HEK293 (cell line): ENCODE measurements at regions not wholly inside any gene's neighbourhood (a gene's known extent, or its start where the extent isn't known, plus 50 kb on each side); places are given as distances from the start of the nearest gene placed in this dataset.

Experiments
- CTCF ChIA-PET: fragments of 350-600 bp; formaldehyde crosslinking; extraction: SDS; loops from one replicate; lab custom pipeline; 2021; ENCODE audit warnings: antibody characterized with exemption; lab: Yijun Ruan, JAX
- POLR2A ChIA-PET: fragments of 300-600 bp; formaldehyde crosslinking; extraction: SDS; loops from one replicate; lab custom pipeline; 2020; ENCODE audit warnings: antibody characterized with exemption, inconsistent platforms; lab: Yijun Ruan, JAX
- H3K27ac ChIP-seq: fragments of 200-500 bp; sonication (Bioruptor generic); 2 replicates; pipeline ENCODE4 v1.5.1; 2014; ENCODE audit warnings: low read depth, low read length, control low read depth, inconsistent platforms; ENCODE audit errors: extremely low read depth
- H3K36me3 ChIP-seq, 2 experiments: fragments of 200-500 bp in 1 of 2; sonication (Bioruptor generic) in 1 of 2; 1 replicate in 1 of 2; 2 replicates in 1 of 2; pipeline ENCODE4 v1.5.1; 2014 to 2017; ENCODE audit warnings: inconsistent platforms in 2 of 2, low read length in 2 of 2; ENCODE audit not compliant: control insufficient read depth in 2 of 2, insufficient read depth in 1 of 2
- H3K4me1 ChIP-seq: fragments of 200-500 bp; sonication (Bioruptor generic); 2 replicates; pipeline ENCODE4 v1.5.1; 2014; ENCODE audit warnings: mild to moderate bottlenecking, low read length, inconsistent platforms; ENCODE audit not compliant: control insufficient read depth, insufficient read depth
- H3K4me3 ChIP-seq: 2 replicates; pipeline ENCODE4 v1.5.1; 2011; ENCODE audit warnings: low read depth, mild to moderate bottlenecking, control low read depth, low read length, moderate library complexity
- H3K9me3 ChIP-seq: fragments of 200-500 bp; sonication (Bioruptor generic); 2 replicates; pipeline ENCODE4 v1.5.1; 2014; ENCODE audit warnings: low read depth, low read length, inconsistent platforms; ENCODE audit not compliant: control insufficient read depth, insufficient read depth
- FEZF1 ChIP-seq: fragments of 450-650 bp; formaldehyde crosslinking; IDR thresholded peaks from 2 replicates; pipeline ENCODE4 v1.5.1; 2016; ENCODE audit warnings: missing biosample characterization, missing genetic modification characterization
- GLI2 ChIP-seq: fragments of 450-650 bp; formaldehyde crosslinking; IDR thresholded peaks from 2 replicates; pipeline ENCODE4; 2017; ENCODE audit warnings: missing biosample characterization, missing genetic modification characterization, low read depth, borderline replicate concordance
- GLIS2 ChIP-seq: fragments of 450-650 bp; formaldehyde crosslinking; IDR thresholded peaks from 2 replicates; pipeline ENCODE4 v1.5.1; 2016; ENCODE audit warnings: missing biosample characterization, missing genetic modification characterization
- HIC1 ChIP-seq: fragments of 450-650 bp; formaldehyde crosslinking; IDR thresholded peaks from 2 replicates; pipeline ENCODE4 v1.5.1; 2016; ENCODE audit warnings: missing biosample characterization, missing genetic modification characterization
- HOXA7 ChIP-seq: sonication (generic); formaldehyde crosslinking; IDR thresholded peaks from 2 replicates; pipeline ENCODE4 v1.8.1; 2022; ENCODE audit warnings: missing genetic modification reagents, borderline replicate concordance
- HOXD13 ChIP-seq: sonication (generic); formaldehyde crosslinking; IDR thresholded peaks from 2 replicates; pipeline ENCODE4 v1.8.0; 2022; ENCODE audit warnings: missing genetic modification reagents, borderline replicate concordance
- IKZF3 ChIP-seq: fragments of 450-650 bp; IDR thresholded peaks from 2 replicates; pipeline ENCODE4 v1.5.0; 2018; ENCODE audit warnings: missing biosample characterization, mild to moderate bottlenecking, missing genetic modification characterization, moderate library complexity
- KLF1 ChIP-seq: fragments of 450-650 bp; formaldehyde crosslinking; IDR thresholded peaks from 2 replicates; pipeline ENCODE4 v1.5.1; 2016; ENCODE audit warnings: missing biosample characterization, missing genetic modification characterization
- MZF1 ChIP-seq: fragments of 450-650 bp; formaldehyde crosslinking; IDR thresholded peaks from 2 replicates; pipeline ENCODE4 v1.5.1; 2017; ENCODE audit warnings: missing biosample characterization, missing genetic modification characterization, borderline replicate concordance
- RBAK ChIP-seq: fragments of 450-650 bp; formaldehyde crosslinking; IDR thresholded peaks from 2 replicates; pipeline ENCODE4 v1.5.1; 2016; ENCODE audit warnings: missing biosample characterization, missing genetic modification characterization
- SCRT1 ChIP-seq: fragments of 450-650 bp; formaldehyde crosslinking; IDR thresholded peaks from 2 replicates; pipeline ENCODE4 v1.5.1; 2016; ENCODE audit warnings: missing biosample characterization, missing genetic modification characterization, borderline replicate concordance
- SCRT2 ChIP-seq: fragments of 450-650 bp; formaldehyde crosslinking; IDR thresholded peaks from 2 replicates; pipeline ENCODE4 v1.5.1; 2016; ENCODE audit warnings: missing biosample characterization, missing genetic modification characterization
- SP3 ChIP-seq: fragments of 450-650 bp; formaldehyde crosslinking; IDR thresholded peaks from 2 replicates; pipeline ENCODE4 v1.5.1; 2016; ENCODE audit warnings: missing biosample characterization, missing genetic modification characterization
- TRIM28 ChIP-seq: IDR thresholded peaks from 2 replicates; pipeline ENCODE4 v1.6.1; 2011; ENCODE audit warnings: low read length, control low read depth, borderline replicate concordance
- ZBTB26 ChIP-seq: fragments of 450-650 bp; formaldehyde crosslinking; optimal IDR thresholded peaks from 2 replicates; pipeline ENCODE3; 2016; ENCODE audit warnings: missing biosample characterization, mild to moderate bottlenecking, missing genetic modification characterization
- ZNF140 ChIP-seq: fragments of 450-650 bp; formaldehyde crosslinking; IDR thresholded peaks from 2 replicates; pipeline ENCODE4 v1.5.1; 2016; ENCODE audit warnings: missing biosample characterization, missing genetic modification characterization
- ZNF169 ChIP-seq: fragments of 450-650 bp; formaldehyde crosslinking; IDR thresholded peaks from 2 replicates; pipeline ENCODE4 v1.5.1; 2016; ENCODE audit warnings: missing biosample characterization, missing genetic modification characterization
- ZNF202 ChIP-seq: fragments of 450-650 bp; formaldehyde crosslinking; IDR thresholded peaks from 2 replicates; pipeline ENCODE4 v1.5.1; 2016; ENCODE audit warnings: missing biosample characterization, missing genetic modification characterization, borderline replicate concordance
- ZNF223 ChIP-seq: fragments of 450-650 bp; formaldehyde crosslinking; IDR thresholded peaks from 2 replicates; pipeline ENCODE4 v1.5.1; 2016; ENCODE audit warnings: missing biosample characterization, missing genetic modification characterization
- ZNF529 ChIP-seq: fragments of 450-650 bp; formaldehyde crosslinking; IDR thresholded peaks from 2 replicates; pipeline ENCODE4 v1.5.1; 2017; ENCODE audit warnings: missing genetic modification characterization, missing biosample characterization; ENCODE audit not compliant: insufficient replicate concordance
- ZNF621 ChIP-seq: fragments of 450-650 bp; formaldehyde crosslinking; IDR thresholded peaks from 2 replicates; pipeline ENCODE4 v1.5.1; 2017; ENCODE audit warnings: missing biosample characterization, missing genetic modification characterization
- TF ChIP-seq, protein P1 (sequence below): fragments of 450-650 bp; IDR thresholded peaks from 2 replicates; pipeline ENCODE4 v1.5.1; 2018; ENCODE audit warnings: missing biosample characterization, mild to moderate bottlenecking, missing genetic modification characterization

- Histone ChIP-seq H3K27ac (no peak overlapping the region), H3K36me3 (no peaks in the 10 kb centered on the region), H3K4me1 (no peaks in the 10 kb centered on the region), H3K9me3 (no peaks in the 10 kb centered on the region), H3K4me3 (no peak overlapping the region)
- ChIA-PET POLR2A (no interaction called here), CTCF (no interaction called here)
- TF ChIP-seq GLI2 (no peak), ZNF223 (no peak), ZNF621 (tag by site-specific recombination) (no peak), SCRT1 (tag by site-specific recombination) (0 out of 2 replicates have a peak, but pooled peaks have one; percentile 27), SCRT2 (peak; percentile 85), ZNF140 (tag by site-specific recombination) (no peak), KLF1 (tag by site-specific recombination) (no peak), ZBTB26 (tag by site-specific recombination) (no peak), RBAK (tag by site-specific recombination) (no peak), MZF1 (no peak)
- TF ChIP-seq, protein P1, sequence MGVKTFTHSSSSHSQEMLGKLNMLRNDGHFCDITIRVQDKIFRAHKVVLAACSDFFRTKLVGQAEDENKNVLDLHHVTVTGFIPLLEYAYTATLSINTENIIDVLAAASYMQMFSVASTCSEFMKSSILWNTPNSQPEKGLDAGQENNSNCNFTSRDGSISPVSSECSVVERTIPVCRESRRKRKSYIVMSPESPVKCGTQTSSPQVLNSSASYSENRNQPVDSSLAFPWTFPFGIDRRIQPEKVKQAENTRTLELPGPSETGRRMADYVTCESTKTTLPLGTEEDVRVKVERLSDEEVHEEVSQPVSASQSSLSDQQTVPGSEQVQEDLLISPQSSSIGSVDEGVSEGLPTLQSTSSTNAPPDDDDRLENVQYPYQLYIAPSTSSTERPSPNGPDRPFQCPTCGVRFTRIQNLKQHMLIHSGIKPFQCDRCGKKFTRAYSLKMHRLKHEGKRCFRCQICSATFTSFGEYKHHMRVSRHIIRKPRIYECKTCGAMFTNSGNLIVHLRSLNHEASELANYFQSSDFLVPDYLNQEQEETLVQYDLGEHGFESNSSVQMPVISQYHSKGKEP (tag by site-specific recombination): no peak
Observed at GRCh38 chr5:133683646-133684596, 71.6 kb upstream of the FSTL4 start.

GRCh38 chr5:133682451-133682850, 70.1 kb upstream of the FSTL4 start:
- CTCF ChIA-PET: no interaction called here

More at GRCh38 chr5:133682451-133682850, 70.1 kb upstream of the FSTL4 start:
- Histone ChIP-seq H3K27ac (no peak overlapping the region), H3K36me3 (no peaks in the 10 kb centered on the region), H3K4me1 (no peaks in the 10 kb centered on the region), H3K9me3 (no peaks in the 10 kb centered on the region), H3K4me3 (no peak overlapping the region)
- TF ChIP-seq HIC1 (tag by site-specific recombination) (no peak), IKZF3 (tag by site-specific recombination) (no peak), GLIS2 (no peak), TRIM28 (no peak), SP3 (tag by site-specific recombination) (no peak), ZNF529 (tag by site-specific recombination) (no peak), HOXD13 (no peak), ZNF169 (no peak), ZNF202 (no peak), FEZF1 (tag by site-specific recombination) (no peak), HOXA7 (CRISPR knock-in tag) (no peak)
- POLR2A ChIA-PET: interaction anchor here (0.6 kb wide), 1 partner anchor 1349 kb away, joined by 3 read pairs; no protein-coding TSS in a partner anchor
